ENCODE measurements at regions not wholly inside any gene's neighbourhood (a gene's known extent, or its start where the extent isn't known, plus 50 kb on each side); places are given as distances from the start of the nearest gene placed in this dataset.

DNA sequence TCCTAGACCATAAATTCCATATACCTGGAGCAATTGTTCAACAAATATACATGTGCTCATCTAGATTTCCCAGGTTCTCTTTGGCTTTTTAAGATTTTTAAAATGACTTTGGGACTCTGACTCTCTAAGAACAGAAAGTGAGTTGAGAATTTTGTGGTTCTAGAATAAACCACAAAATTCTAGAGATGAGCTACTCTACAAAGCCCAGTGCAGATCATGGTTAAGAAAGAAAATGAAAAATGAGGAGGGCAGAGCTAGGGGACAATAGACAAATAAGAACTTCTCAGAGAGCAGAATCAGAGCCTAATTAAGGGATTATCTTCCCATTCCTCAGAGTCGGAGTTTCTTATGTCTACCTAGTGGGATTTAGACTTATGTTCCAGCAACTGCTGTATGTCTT lies 694.7 kb downstream of the ZNF385D start:
- no peak overlapping the region for H3K4me3 ChIP-seq
- H3K4me1 ChIP-seq (ENCODE audit: insufficient read depth), result no peaks in the 10 kb centered on the region
- no peaks in the 10 kb centered on the region for H3K36me3 ChIP-seq
- DNase-seq, result no peak
- H3K9me3 ChIP-seq, result no peaks in the 10 kb centered on the region
- no peak overlapping the region for H3K27ac ChIP-seq
- 85 to 94% (median 88%) methylated on average over 1 of the region's 1 CpG for WGBS, 3 donors
- no peaks in the 10 kb centered on the region for H3K27me3 ChIP-seq
- TF ChIP-seq POLR2A (IDR thresholded peaks at IDR 0.05) (no peak), EP300 (IDR thresholded peaks at IDR 0.05) (no peak)
- TF ChIP-seq, protein P1, sequence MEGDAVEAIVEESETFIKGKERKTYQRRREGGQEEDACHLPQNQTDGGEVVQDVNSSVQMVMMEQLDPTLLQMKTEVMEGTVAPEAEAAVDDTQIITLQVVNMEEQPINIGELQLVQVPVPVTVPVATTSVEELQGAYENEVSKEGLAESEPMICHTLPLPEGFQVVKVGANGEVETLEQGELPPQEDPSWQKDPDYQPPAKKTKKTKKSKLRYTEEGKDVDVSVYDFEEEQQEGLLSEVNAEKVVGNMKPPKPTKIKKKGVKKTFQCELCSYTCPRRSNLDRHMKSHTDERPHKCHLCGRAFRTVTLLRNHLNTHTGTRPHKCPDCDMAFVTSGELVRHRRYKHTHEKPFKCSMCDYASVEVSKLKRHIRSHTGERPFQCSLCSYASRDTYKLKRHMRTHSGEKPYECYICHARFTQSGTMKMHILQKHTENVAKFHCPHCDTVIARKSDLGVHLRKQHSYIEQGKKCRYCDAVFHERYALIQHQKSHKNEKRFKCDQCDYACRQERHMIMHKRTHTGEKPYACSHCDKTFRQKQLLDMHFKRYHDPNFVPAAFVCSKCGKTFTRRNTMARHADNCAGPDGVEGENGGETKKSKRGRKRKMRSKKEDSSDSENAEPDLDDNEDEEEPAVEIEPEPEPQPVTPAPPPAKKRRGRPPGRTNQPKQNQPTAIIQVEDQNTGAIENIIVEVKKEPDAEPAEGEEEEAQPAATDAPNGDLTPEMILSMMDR (IDR thresholded peaks at IDR 0.05), result no peak
- intact Hi-C loops (cut with DNase I), result no loop called here

DNA sequence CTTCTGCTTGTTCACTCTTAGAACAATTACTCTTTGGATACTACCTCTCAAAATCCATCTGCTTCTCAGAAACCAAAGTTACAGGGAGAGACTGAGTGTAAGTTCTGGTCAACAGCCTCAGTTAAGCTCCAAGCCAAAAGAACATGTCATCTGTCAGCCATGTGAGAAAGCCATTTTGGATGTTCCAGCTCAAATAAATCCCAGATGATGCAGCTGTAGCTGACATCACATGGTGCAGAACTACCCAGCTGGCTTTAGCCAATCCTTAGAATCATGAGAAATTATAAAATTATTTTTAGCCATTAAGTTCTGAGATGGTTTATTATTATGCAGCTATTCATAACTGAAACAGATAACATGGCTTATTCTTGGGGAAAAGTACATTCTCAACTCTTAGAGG lies 696.0 kb downstream of the ZNF385D start:
- Histone ChIP-seq H3K9me3 (no peaks in the 10 kb centered on the region), H3K4me1 (ENCODE audit: insufficient read depth) (no peaks in the 10 kb centered on the region), H3K27me3 (no peaks in the 10 kb centered on the region), H3K36me3 (no peaks in the 10 kb centered on the region), H3K4me3 (no peak overlapping the region), H3K27ac (no peak overlapping the region)
- intact Hi-C loops (cut with DNase I), result no loop called here
- no peak for DNase-seq
- TF ChIP-seq EP300 (IDR thresholded peaks at IDR 0.05) (no peak), POLR2A (IDR thresholded peaks at IDR 0.05) (no peak)
- TF ChIP-seq, protein P1 (IDR thresholded peaks at IDR 0.05), result no peak

DNA sequence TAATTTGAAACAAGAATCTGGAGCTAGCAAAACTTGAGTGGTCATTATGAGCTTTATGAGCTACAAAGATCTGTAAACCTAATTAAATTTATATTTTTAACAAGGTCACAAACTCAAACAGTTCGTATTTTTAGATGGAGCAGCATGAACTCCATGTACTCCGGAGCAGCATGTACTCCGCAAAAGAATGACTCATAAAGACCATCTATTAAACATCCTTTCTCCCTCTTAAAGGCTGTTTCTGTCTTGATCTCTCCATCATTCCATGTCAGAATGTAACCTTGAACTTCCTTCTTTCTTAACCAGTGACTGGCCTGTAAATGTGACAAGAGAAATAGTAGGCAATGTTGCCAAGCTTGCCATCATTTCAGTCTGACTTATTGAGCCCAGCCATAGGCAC lies 696.9 kb downstream of the ZNF385D start:
- WGBS, 3 donors, result 48 to 69% (median 64%) methylated on average over 3 of the region's 3 CpGs
- intact Hi-C loops (cut with DNase I), result no loop called here
- Histone ChIP-seq H3K9me3 (no peaks in the 10 kb centered on the region), H3K4me3 (no peak overlapping the region), H3K4me1 (ENCODE audit: insufficient read depth) (no peaks in the 10 kb centered on the region), H3K27me3 (no peaks in the 10 kb centered on the region), H3K36me3 (no peaks in the 10 kb centered on the region), H3K27ac (no peak overlapping the region)
- no peak for DNase-seq
- TF ChIP-seq POLR2A (IDR thresholded peaks at IDR 0.05) (no peak), EP300 (IDR thresholded peaks at IDR 0.05) (no peak)
- TF ChIP-seq, protein P1 (IDR thresholded peaks at IDR 0.05), result no peak

DNA sequence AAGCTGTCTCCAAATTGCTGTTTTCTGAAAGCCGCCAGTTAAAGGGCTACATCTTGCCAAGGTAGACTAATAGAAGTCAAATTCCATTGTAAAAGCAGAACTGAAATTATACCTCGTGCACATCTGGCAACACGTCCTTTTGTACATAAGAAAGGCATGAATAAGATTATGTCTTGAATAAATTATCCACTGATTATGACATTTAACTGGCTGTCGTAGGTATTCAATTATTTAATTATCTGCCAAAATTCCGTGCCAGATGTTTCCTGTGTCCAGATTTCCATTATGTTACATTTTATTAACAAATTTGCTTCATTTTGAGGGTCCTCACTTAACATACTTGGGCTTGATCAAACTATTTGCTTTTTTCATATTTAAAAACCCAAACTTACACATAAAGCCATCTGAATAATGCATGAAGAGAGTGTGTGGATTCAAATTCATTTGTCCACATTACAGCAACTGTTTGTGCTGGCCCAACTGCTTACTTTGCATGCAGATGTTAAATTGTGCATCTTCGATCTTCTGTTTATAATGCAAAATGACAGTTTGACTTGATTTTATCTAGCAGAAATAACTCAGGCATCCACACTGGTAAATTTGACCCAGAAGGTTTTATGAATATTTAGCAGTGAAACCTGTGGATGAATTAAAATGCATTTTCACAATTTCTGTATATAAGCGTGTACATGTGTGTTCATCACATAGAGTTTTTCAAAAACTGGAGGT lies 701.5 kb downstream of the ZNF385D start:
- intact Hi-C loops (cut with DNase I), result no loop called here
- H3K27ac ChIP-seq, result no peak overlapping the region
- no peaks in the 10 kb centered on the region for H3K4me1 ChIP-seq (ENCODE audit: insufficient read depth)
- no peak for DNase-seq
- TF ChIP-seq EP300 (IDR thresholded peaks at IDR 0.05) (no peak), POLR2A (IDR thresholded peaks at IDR 0.05) (no peak)
- TF ChIP-seq, protein P1 (IDR thresholded peaks at IDR 0.05), result no peak
- H3K9me3 ChIP-seq, result no peaks in the 10 kb centered on the region
- H3K36me3 ChIP-seq, result no peaks in the 10 kb centered on the region
- no peaks in the 10 kb centered on the region for H3K27me3 ChIP-seq
- no peak overlapping the region for H3K4me3 ChIP-seq
- WGBS, 3 donors, result 75 to 84% (median 83%) methylated on average over 7 of the region's 7 CpGs
